AG04450 (cell line): ENCODE measurements at regions not wholly inside any gene's neighbourhood (a gene's known extent, or its start where the extent isn't known, plus 50 kb on each side); places are given as distances from the start of the nearest gene placed in this dataset.

Experiments used
- CTCF ChIA-PET: fragments of 300-600, 350-600 bp; formaldehyde crosslinking; extraction: SDS; loops from one replicate; lab custom pipeline; 2022; ENCODE audit warnings: antibody characterized with exemption, inconsistent platforms; lab: Charles Lee
- POLR2A ChIA-PET: fragments of 350-600 bp; formaldehyde crosslinking; extraction: SDS; loops from one replicate; lab custom pipeline; 2021; ENCODE audit warnings: antibody characterized with exemption, inconsistent platforms; lab: Yijun Ruan, JAX
- DNase-seq: peaks from one replicate; pipeline ENCODE4 v3.0.0-alpha.2; 2011; ENCODE audit warnings: low read depth, low spot score
- H3K27ac ChIP-seq: one replicate; pipeline ENCODE4 v1.5.1; 2012; ENCODE audit warnings: low read depth, low read length, control low read depth
- H3K27me3 ChIP-seq: one replicate; pipeline ENCODE4 v1.6.0; 2012; ENCODE audit warnings: low read length; ENCODE audit not compliant: control insufficient read depth, insufficient read depth
- H3K4me3 ChIP-seq: 2 replicates; pipeline ENCODE4 v1.5.1; 2011; ENCODE audit warnings: mild to moderate bottlenecking, low read depth, low read length, control low read depth
- H3K9me3 ChIP-seq: 2 replicates; pipeline ENCODE4 v1.5.1; 2012; ENCODE audit warnings: low read length; ENCODE audit not compliant: control insufficient read depth, insufficient read depth
- TF ChIP-seq, protein P1 (sequence below): IDR thresholded peaks from 2 replicates; pipeline ENCODE4 v1.5.1; 2011; ENCODE audit warnings: low read depth, low read length, control low read depth, inconsistent platforms

DNA sequence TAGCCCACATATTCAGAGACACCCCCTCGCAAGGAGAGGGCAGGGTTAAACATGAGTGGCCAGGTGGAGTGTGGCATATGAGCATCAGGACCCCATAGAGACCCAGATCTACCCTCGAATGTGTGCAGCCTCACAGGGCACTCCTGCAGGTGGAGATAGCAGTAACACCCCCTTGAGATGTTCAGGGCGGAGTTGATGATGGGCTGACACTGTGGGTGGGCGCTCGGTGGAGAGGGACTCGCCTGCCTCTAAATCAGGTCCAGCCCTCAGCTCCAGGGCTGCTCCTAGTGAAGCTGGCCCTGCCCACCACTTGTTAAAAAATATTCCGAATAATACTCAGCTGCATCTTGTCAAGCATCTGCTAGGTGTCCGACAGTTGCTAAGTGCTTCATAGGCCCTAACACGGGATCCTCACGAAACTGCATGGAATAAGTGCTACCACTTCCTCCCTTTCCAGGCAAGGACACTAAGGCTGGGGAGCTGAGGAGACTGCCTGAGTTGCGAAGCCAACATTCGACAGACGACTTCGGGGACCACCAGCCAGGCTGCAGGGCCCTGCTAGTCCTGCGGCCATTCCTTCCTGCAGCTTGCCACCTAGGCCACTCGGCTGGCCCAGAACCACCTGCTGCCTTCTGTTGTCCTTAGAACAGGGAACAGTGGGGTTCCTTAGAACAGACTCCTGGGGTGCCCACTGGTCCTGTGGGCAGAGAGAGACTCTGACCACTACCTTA is 74.0 kb upstream of the WNT11 start:
- TF ChIP-seq, protein P1, sequence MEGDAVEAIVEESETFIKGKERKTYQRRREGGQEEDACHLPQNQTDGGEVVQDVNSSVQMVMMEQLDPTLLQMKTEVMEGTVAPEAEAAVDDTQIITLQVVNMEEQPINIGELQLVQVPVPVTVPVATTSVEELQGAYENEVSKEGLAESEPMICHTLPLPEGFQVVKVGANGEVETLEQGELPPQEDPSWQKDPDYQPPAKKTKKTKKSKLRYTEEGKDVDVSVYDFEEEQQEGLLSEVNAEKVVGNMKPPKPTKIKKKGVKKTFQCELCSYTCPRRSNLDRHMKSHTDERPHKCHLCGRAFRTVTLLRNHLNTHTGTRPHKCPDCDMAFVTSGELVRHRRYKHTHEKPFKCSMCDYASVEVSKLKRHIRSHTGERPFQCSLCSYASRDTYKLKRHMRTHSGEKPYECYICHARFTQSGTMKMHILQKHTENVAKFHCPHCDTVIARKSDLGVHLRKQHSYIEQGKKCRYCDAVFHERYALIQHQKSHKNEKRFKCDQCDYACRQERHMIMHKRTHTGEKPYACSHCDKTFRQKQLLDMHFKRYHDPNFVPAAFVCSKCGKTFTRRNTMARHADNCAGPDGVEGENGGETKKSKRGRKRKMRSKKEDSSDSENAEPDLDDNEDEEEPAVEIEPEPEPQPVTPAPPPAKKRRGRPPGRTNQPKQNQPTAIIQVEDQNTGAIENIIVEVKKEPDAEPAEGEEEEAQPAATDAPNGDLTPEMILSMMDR, result no peak
- ChIA-PET POLR2A (no interaction called here), CTCF (no interaction called here)
- peaks cover 44% of the 10 kb centered on the region for H3K27me3 ChIP-seq
- DNase-seq, result no peak
- H3K9me3 ChIP-seq, result no peaks in the 10 kb centered on the region
- no peak overlapping the region for H3K27ac ChIP-seq
- no peak overlapping the region for H3K4me3 ChIP-seq

DNA sequence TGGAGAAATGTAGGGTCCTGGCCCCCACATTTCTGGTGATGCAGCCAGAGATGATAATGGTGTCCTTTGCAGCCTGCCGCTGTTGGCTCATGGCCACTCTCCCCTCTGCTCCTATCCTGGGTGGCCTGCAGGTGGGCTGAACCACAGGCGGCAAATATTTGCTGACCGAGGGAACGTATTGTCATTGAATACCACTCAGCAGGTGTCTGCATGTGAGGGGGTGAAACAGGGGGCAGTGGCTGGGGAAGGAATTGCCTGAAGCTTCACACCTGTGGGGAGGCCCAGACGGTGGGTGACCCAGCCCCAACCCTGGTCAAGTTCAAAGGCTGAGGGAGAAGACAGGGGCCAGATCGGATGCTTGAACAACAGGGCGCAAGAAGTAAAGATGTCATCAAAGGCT is 73.3 kb upstream of the WNT11 start:
- ChIA-PET POLR2A (no interaction called here), CTCF (no interaction called here)
- Histone ChIP-seq H3K4me3 (no peak overlapping the region), H3K27ac (no peak overlapping the region), H3K9me3 (peaks cover 3% of the 10 kb centered on the region; the same call in 1 of the 2 replicates), H3K27me3 (peaks cover 44% of the 10 kb centered on the region)
- TF ChIP-seq, protein P1, result no peak
- DNase-seq, result no peak

DNA sequence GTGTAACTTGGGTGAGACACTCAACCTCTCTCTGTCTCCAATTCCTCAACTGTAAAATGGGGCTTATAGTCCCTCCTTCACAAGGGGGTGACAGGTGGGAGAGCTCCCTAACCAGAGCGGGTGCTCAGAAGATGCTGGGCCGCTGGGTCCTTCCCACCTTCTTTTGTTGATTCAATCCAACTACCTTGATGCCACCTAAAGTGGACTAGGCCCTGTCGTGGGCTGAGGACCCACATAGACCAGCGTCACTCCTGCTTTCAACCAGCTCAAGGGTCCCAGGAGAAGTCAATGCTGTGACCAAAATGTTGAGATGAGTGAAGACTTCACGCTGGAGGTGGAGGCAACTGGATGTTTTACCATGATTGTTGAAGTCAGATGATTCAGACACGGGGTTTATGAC is 72.7 kb upstream of the WNT11 start:
- POLR2A ChIA-PET, result no interaction called here
- CTCF ChIA-PET, result no interaction called here
- TF ChIP-seq, protein P1, result no peak
- peaks cover 5% of the 10 kb centered on the region; the same call in 1 of the 2 replicates for H3K9me3 ChIP-seq
- no peak overlapping the region for H3K4me3 ChIP-seq
- H3K27me3 ChIP-seq, result peaks cover 41% of the 10 kb centered on the region
- no peak overlapping the region for H3K27ac ChIP-seq
- no peak for DNase-seq

DNA sequence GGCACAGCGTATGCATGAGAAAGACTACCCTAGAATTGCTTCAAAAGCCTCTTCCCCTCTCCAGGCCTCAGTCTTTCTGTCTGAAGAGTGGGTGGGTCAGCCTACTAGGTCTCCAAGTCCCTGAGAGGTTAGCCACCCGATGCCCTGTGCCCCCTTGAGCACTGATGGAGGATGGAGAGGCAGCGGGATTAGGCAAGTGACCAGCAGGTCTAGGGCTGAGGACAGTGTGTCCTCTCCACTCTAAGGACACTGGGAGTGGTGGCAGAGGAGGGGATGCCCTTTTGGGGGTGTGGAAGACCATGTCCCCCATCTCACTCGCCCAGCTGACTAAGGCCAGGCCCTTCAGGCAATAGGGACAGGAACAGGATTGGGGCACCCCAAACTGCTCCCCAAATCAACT is 72.2 kb upstream of the WNT11 start:
- DNase-seq, result no peak
- TF ChIP-seq, protein P1, result no peak
- Histone ChIP-seq H3K27ac (no peak overlapping the region), H3K4me3 (no peak overlapping the region), H3K9me3 (peaks cover 5% of the 10 kb centered on the region; the same call in 1 of the 2 replicates), H3K27me3 (peaks cover 41% of the 10 kb centered on the region)
- CTCF ChIA-PET, result no interaction called here
- POLR2A ChIA-PET, result no interaction called here

DNA sequence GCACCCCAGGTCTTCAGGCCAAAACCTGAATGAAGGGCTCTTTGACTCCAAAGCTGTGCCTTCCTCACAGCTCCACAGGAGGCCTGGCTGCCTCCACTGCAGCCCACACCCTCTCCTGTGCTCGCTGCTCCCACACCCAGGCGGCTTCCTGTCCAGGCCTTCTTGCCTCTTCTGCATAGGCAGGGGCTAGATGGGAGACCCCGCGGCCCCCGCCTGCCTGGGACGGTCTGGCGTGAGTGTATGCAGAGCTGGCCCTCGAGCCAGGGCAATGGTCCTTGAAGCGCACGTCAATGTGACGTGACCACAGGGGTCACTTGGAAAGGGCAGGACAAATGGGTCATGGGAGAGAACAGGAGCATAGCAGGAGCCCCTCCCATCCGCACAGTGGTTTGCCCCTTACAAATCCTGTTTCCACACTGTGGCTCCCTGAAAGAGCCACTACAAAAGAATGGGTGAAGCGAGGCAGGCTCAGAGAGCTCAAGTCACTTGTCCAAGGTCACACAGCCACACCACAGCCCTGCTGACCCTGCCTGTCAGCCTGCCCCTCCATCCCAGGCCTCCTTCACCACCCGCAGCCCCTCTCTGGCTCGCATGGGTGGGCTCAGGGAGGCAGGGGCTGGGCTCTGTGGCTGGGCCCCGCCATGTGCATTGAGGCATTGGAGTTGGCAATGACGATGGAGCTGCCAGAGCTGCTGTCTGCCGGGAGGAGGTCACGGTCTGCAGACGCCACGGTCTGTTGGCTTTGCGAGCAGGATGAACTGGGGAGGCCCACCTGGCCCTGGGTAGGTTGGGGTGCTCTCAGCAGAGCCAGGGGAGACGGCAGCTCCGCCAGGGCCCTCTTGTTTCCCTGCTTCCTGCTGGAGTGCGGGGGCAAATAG is 71.2 kb upstream of the WNT11 start:
- Histone ChIP-seq H3K27me3 (peaks cover 37% of the 10 kb centered on the region), H3K27ac (no peak overlapping the region), H3K4me3 (no peak overlapping the region), H3K9me3 (peaks cover 5% of the 10 kb centered on the region; the same call in 1 of the 2 replicates)
- TF ChIP-seq, protein P1, result no peak
- DNase-seq, result no peak
- ChIA-PET POLR2A (no interaction called here), CTCF (no interaction called here)
